HG02981 (cell line): ENCODE measurements at regions not wholly inside any gene's neighbourhood (a gene's known extent, or its start where the extent isn't known, plus 50 kb on each side); places are given as distances from the start of the nearest gene placed in this dataset.
"Not testable (repeated sequence)": the region's sequence is repeated elsewhere in the genome, so short reads cannot be mapped to it uniquely, and the experiment has no call there.

Source experiments
- ATAC-seq: cut with Tn5 transposase; IDR thresholded peaks from one replicate; pipeline ENCODE4 v1.9.1; 2021; ENCODE audit warnings: mild to moderate bottlenecking, moderate library complexity; ENCODE audit not compliant: unreplicated experiment

DNA sequence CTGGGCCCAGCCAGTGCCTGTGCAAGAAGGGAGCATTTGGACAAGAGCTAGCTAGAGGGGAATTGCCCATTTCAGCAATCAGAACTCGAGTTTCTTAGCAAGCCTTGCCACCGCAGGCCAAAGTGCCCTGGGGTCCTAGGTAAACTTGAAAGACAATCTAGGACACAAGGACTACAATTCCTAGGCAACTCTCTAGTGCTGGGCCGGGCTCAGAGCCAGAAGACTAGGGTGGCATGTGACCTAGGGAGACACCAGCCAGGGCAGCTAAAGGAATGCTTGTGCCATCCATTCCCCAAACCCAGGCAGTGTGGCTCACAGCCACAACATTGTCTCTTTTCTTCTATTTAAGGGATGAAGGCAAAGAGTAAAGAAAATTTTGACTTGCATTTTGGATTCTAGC, 205.0 kb downstream of the BMP4 start:
- ATAC-seq = no peak

DNA sequence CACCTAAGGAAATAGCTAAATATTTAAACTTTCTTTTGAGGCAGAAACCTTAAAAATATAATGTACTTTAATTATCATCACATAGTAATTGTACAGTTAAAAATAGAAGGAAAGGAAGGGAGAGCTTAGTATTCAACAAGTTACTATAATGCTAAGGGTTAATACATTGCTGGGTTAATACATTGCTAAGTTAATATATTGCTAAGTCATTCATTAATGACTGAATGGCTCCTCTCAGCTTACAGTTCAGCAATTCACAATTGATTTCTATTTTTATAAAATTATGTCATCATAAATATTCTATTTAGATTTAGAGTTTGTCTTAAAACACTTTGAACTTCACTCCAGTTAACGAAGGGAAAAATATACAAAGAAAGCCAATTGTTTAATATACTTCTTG, 207.9 kb downstream of the BMP4 start:
- ATAC-seq = peak; percentile 64

DNA sequence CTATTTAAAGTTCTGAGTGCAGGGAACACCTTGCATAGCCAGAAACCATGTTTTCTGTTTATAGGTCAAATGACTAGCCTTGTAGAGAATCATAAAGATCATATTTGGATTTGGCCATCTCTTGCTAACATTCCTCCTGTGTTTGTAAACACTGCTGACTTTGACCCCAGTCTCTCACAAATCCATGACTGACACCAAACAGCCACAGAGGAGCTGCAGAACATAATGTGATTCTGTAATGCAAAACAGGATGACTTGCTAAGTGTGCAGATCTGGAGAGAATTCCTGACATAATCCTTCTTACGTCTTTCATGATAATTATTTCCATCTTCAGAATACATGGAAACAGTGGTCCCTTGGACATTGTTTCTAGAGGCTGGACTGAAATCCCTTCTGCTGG, 211.8 kb downstream of the BMP4 start:
- ATAC-seq = no peak

DNA sequence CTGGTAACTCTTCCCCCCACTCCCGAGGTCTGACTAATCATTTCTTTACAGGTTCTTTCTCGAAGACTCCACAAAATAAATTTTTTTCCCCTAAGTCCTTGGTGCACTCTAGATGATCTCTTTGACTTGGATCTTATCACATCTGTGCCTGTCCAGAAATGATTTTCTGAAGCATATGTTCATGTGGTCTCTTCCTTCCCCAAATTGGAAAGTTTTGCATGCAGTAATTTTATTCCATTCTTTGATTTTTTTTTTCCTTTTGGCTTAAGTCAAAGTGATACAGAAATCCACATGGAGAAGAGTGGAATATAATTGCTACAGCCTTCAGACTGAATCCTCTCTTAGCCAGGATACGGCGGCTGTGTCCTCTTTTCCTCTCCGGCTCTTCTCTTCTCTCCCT, 213.3 kb downstream of the BMP4 start:
- ATAC-seq = no peak

DNA sequence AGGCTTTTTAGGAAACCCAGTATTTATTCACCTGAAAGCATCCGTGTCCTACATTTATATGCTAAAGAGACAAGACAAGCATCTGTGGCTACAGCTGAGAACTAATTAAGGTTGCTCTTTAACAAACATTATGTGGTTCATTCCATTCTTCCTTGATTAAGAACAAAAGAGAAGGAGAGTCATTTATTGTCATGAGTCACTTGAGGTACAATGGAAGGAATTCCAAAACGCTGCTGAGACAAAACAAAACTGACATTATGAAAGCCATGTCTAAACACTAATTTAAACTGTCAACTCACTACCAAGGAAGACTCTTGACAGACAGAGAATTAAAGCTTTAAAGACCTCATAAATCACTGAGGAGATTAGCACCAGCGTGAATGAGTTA, 214.4 kb downstream of the BMP4 start:
- ATAC-seq = no peak

DNA sequence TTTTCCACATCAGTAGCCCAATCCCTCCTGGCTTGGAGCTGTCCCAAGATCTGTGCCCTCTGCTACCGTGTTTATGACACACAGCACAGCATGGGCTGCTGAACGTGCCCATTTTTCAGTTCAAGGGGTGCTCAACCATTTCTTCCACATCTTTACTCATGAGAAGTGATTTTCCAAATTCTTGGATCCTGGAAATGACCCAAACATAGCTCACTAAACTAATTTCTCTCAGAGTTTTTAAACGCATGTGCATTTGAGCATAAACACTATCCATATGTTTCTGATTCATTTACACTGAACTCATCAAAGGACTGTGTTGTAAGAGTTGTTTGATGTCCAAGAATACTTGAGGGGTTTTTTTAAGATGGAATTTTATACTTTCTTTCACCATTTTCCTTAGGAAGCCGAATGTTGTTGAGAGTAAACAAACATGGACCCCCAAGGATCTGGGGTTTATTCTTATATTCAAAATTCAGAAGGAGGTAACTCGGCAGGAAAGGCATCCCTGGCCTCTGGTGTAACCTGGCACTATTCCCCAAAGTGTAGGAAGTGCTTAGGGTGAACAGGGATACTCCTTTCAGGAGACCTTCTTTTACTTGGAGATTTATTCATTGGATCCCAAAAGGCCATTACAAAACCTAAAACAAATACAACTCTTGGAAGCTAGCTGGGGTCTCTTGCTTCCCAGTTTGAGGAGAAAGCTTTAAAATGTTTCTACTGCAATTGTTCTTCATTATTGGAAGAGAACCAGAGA, 215.0 kb downstream of the BMP4 start:
- ATAC-seq = no peak

DNA sequence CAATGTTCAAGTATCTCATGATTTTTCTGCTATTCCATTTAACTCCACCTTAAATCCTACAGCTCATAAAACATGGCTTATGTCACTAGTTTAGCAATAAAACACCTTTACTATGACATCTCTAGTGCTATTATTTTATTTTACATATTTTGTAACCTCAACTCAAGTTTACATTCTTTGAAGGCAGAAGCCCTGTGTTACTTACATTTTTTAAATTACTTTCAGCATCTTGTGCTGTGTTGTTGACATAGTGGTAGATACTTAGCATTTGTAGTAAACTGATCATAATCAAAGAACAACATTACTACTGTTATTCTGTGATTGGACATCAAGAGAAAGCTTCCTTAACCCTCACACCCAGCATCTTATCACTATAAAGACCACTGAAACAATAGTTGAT, 216.1 kb downstream of the BMP4 start:
- ATAC-seq = no peak

DNA sequence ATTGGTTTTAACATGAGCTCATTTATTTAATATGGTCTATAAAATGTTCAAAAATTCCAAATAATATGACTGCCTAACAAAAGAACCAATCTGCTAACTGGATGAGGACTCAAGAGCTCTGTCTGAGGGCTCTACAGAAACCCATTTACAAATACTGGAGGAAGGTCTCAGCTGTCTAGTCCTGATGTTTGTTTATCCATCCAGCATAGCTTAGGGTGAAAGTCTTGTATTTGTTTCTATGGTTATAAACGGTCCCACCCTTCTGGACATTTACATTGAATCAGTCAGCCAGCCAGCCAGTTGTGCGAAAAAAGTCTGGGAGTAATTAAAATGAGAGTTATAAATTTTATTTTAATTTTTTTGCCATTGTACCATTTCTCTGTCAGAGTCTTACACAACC, 220.7 kb downstream of the BMP4 start:
- ATAC-seq = no peak

DNA sequence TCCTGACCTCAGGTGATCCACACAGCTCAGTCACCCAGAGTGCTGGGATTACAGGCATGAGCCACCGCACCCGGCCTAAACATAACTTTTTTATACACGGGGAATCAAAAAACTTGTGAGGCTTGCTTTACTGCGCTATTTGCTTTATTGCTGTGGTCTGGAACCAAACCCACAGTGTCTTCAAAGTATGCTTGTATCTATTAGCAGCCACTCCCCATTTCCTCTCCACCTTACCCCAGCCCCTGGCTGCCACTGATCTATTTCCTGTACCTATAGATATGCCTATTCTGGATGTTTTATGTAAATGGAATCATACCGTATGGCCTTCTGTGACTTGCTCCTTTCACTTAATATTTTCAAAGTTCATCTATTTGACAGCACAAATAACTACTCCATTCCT, 233.4 kb downstream of the BMP4 start:
- ATAC-seq = no peak

DNA sequence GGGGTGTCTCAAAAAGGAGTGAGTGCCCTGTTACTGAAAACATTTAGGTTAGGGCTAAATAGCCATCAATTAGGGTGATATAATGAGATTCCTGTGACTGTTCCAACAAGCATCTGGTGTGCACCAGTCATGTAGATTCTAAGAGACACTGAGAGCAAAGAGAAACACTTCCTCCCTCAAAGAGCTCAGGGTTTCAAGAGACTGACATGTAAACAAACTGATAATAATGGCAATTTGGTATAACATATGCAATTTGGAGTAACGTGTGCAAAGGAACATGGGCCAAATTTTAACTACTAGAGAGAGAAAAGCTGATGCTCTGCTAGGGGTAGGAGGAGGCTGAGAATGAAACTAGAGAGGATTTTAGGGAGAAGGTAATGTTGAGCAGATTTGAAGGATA, 237.1 kb downstream of the BMP4 start:
- ATAC-seq = no peak

DNA sequence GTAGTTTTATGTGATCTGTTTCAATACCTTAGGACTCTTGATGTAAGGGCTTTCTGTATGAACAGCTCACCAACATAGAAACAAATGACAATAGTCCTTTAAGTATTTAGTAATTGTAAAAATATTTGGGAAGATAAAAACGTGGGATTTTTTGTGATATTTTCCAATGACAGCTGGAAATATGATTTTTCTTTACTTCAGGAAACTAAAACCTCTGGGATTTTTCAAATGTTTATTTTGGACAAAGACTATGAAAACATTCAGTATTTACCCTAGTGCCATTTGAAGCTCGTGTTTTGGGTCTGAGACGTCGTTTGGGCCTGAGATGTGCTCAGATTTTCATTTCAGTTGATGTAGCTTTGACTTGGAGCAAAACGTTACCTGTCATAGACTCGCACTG, 240.0 kb downstream of the BMP4 start:
- no peak for ATAC-seq

DNA sequence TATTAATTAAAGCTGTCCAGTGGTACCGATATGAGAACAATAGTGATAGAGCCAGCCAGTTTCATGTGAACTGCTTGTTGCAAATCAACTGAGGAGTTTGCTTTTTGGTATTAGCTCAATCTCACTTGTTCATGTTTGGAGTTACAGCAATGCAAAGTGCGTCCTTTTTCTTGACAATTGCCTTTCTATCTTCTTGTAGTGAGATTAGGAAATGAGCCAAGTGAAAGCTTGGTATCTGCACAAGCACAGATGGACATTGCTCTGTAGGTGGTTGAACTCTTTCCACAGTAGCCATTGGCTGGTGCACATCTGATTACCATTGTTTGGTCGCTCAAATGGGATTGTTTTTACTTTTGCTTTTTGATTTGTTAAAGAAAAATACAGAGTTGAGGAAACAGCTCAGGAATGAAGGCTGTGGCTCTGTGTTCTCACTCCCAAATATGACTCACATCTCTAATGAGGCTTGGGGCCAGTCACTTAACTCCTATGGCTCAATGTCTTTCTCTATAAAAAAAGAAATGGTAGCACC, 241.4 kb downstream of the BMP4 start:
- ATAC-seq = no peak

DNA sequence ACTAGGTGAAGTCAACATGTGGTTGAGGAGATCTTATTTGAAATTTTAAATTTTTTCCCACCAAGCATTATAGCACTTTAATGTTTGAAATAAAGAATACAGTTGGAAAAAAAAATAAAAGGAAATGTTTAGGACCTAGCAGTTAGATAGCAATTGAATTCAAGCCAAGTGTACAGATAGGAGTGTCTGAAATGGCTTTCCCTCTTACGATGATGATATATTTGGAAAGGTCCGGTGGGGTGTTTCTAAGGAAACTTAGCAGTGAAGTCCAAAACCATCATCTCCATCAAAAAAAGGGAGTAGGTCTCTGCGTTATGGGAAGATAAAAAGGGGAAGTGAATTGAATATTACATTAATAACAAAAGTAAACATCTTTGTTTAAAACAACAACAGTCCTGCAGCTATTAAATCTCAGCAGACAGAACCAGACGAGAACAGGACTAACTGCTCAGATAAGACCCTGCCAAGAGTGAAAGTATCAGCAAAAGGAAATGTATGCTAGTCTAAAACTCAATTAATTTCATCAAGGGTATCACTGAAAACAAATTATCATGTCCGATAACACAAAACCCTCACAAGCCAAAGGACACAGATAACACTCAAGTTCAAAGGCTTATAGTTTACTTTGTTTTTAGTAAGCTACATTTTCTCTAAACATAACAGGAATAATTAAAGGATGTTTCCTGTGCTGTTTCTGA, 242.0 kb downstream of the BMP4 start:
- no peak for ATAC-seq

DNA sequence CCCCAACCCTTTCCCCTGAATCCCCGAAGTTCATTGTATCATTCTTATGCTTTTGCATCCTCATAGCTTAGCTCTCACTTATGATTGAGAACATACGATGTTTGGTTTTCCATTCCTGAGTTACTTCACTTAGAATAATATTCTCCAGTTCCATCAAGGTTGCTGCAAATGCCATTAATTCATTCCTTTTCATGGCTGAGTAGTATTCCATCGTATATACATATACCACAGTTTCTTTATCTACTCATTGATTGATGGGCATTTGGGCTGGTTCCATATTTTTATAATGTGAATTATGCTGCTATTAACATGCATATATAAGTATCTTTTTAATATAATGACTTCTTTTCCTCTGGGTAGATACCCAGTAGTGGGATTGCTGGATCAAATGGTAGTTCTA, 243.7 kb downstream of the BMP4 start:
- not testable (repeated sequence) for ATAC-seq

DNA sequence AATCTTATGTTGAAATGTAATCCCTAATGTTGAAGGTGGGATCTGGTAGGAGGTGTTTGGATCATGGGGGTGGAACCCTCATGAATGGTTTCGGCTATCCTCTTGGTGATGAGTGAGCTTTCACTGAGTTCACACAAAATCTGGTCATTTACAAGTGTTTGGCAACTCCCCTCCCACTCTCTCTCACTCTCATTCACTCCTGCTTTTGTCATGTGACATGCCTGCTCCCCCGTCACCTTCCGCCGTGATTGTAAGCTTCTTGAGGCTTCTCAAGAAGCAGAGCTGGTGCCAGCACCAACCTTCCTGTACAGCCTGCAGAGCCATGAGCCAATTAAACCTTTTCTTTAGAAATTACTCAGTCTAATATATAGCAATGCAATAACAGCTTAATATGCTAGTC, 245.4 kb downstream of the BMP4 start:
- no peak for ATAC-seq

DNA sequence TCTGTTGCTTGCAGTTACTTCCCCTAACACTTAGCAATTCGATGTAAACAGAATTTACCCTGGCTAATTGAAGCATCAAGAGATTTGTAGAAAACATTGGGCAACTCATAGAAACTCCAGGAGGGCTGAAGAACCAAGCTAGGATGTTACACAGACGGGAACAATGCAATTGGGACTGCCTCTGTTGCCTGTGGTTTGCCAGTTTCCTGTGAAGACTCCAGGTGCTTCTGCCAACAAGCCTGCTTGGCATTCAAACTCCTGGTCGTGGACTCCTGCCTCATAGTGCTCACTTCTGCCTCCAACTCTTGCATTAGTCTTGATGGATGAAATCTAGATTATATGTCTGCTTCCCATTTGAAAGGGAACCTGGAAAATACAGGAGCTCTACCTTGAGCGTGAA, 246.0 kb downstream of the BMP4 start:
- ATAC-seq = no peak

DNA sequence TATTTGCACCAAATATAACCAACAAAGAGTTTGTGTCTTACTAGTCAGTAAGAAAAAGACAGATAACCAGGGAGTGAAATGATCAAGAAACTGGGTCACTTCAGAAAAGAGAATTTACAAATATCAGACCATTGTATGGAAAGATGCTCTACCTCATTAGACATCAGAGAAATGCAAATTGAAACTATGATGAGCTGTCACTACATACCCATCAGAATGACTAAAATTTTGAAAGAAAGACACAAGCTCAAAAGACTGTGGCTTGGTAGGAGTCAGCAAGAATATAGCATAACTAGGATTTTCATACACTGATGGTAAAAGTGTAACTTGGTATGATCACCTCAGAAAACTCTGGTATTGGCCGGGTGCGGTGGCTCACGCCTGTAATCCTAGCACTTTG, 247.2 kb downstream of the BMP4 start:
- ATAC-seq = no peak

DNA sequence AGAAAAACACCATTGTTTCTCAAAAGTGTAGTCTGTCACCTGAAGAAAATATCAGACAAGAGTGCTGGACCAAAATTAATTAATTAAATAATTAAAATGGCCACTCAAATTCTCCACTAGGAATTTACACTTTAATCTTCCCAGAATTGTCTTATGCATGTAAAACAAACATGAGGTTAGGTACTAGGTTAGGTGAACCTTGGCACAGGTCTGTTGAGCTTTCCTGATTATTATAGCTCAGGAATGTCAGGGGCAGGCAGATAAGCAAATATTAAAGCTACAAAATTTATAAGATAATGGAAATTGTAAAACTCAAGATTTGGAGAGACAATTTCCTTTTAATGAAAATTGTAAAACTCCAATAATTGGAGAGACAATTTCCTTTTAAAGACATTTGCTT, 253.2 kb downstream of the BMP4 start:
- no peak for ATAC-seq

DNA sequence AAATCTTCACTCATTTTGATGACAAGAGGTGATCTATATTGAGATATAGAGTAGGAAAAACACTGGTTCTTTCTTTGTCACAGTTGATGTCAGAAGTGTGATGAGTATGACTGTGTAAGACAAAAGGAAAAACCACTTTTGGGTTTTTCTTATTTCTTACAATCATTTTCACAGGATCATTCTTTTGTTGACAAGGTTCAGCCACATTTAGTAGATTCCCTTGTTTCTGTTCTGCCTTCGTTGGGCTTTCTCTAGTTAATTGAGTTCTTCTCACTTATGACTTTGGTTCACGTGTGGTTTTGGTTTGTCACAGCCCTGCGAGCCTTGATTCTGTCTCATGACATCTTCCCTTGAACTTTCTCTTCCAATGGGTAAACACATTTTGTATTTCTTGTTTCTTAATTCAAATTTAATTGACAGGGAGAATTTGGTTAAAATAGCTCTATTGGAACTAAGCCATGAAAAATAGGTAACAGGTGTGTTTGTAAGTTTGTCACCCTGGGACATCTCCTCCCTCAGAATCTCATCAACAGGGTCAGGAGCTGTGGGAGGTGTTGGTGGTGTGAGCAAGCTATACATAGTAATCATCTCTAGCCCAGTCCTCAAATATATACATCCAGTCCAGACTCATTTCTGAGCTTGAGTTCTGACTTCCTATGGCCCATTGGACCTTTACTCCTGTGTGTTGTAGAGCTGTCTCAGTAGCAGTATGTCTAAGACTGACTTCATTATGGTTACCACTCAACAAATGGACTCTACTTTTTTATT, 255.3 kb downstream of the BMP4 start:
- ATAC-seq = no peak

DNA sequence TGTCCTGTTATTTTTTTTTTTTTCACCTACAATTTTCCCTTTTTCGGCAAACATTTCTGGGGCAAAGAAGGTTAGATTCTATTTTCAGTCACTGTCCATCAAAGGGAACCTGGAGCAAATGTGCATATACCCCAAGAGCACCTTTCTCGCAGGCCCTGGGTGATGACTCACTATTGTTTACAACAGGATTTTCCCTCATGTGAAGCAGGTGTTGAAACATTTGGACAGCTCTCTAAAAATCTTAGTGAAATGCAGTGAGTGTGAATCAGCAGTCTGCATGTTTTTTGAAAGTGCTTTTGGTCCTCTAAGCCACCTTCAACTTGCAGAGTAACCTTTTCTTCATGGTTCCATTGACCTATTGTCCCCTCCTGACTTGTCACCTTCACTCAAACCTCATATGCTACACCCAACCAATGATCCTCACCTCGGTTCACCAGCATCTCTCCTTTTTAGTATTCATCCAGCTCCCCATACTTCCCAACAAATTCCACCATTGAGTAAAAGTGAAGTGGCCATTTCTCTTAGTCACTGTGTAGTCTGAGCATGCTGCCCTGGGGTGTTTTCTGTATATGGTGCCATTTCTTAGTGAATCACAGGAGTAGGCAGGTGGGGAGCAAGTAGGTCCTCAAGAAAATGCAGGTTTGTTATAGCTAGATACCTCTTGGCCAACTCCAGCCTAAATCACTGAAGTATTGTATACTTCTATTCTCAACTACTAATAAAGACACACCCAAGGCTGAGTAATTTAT, 260.2 kb downstream of the BMP4 start:
- ATAC-seq = no peak

DNA sequence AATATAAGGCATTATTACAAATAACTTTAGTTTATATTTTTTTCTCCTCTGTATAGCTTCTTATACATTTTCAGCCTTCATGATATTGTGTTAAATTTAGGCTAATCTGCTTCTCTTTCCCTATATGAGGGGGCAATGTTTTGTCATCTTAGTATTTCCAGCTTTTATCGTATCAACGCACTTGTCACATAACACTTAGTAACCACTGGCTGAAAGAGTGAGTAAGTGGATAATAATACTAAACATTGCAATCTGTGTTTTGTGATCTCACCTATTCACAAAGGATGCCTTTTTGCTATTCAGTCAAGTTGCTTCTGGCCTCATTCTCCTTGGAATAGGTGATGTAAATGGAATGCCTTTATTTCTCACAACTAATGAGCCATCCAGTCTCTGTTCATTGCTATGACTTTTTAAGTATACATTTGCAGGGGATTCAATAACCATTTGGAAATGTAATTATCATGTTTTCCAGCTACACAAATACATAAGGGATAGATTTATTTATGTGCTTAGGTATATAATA, 260.9 kb downstream of the BMP4 start:
- ATAC-seq = no peak
